K562 (cell line): ENCODE measurements at regions not wholly inside any gene's neighbourhood (a gene's known extent, or its start where the extent isn't known, plus 50 kb on each side); places are given as distances from the start of the nearest gene placed in this dataset.

Experiments
- ATAC-seq: fragments of 200-7000 bp; cut with Tn5 transposase; 3 replicates; pipeline ENCODE4 v1.9.1; 2020; ENCODE audit warnings: moderate library complexity
- BruUV-seq: library from RNA; stranded (reverse); fragments of 400-500 nt; replicated peaks from 2 replicates; lab custom pipeline; 2021; lab: Mats Ljungman, UMichigan
- CTCF ChIA-PET: fragments of 300-600 bp; formaldehyde crosslinking; extraction: SDS; loops from one replicate; lab custom pipeline; 2021; ENCODE audit warnings: low intra/inter-chr PET ratio; lab: Yijun Ruan, JAX
- POLR2A ChIA-PET: fragments of 300-600, 350-650 bp; sonication (Branson Sonifier 250); formaldehyde crosslinking; extraction: SDS; loops from one replicate; lab custom pipeline; 2021; ENCODE audit warnings: antibody characterized with exemption, inconsistent platforms; lab: Yijun Ruan, JAX
- DNase-seq, 4 experiments: peaks; one replicate each; pipeline versions ENCODE4 v3.0.0 to v3.0.0-alpha.2; 2011 to 2018; ENCODE audit warnings: low spot score in 3 of 4, mixed read lengths in 3 of 4; ENCODE audit errors: extremely low read depth in 1 of 4
- FAIRE-seq: peaks from 2 replicates; lab custom pipeline; 2011; peaks lifted over from hg19 to GRCh38; lab: Jason Lieb, UNC
- H2AFZ ChIP-seq: 2 replicates; pipeline ENCODE4 v1.6.0; 2011; ENCODE audit warnings: low read depth, low read length, control low read depth, inconsistent platforms
- H3K27ac ChIP-seq: fragments of 200-600 bp; 3 replicates; pipeline ENCODE4 v1.8.0; 2011; ENCODE audit warnings: low read depth, mild to moderate bottlenecking, control low read depth, inconsistent platforms, low read length, moderate library complexity, mixed read lengths; ENCODE audit errors: extremely low read depth
- H3K27me3 ChIP-seq, 2 experiments: fragments of 300-600 bp in 1 of 2; 2 replicates in 1 of 2; 3 replicates in 1 of 2; pipeline versions ENCODE4 v1.6.0 to v1.8.0; 2011; ENCODE audit warnings: inconsistent platforms in 2 of 2, low read length in 2 of 2, mild to moderate bottlenecking in 1 of 2, mixed read lengths in 1 of 2, moderate library complexity in 1 of 2; ENCODE audit not compliant: control insufficient read depth in 2 of 2, insufficient read depth in 2 of 2
- H3K36me3 ChIP-seq: fragments of 300-600 bp; 3 replicates; pipeline ENCODE4 v1.8.0; 2011; ENCODE audit warnings: mild to moderate bottlenecking, low read length, inconsistent platforms; ENCODE audit not compliant: control insufficient read depth, insufficient read depth
- H3K4me1 ChIP-seq, 2 experiments: fragments of 200-600 bp in 1 of 2; replicated peaks in 1 of 2; 2 replicates in 1 of 2; 3 replicates in 1 of 2; pipeline versions ENCODE4 v1.5.1 to v1.8.0; 2011; ENCODE audit warnings: inconsistent platforms in 2 of 2, low read length in 2 of 2, mild to moderate bottlenecking in 1 of 2, mixed read lengths in 1 of 2, moderate library complexity in 1 of 2; ENCODE audit not compliant: control insufficient read depth in 2 of 2, insufficient read depth in 2 of 2
- H3K4me2 ChIP-seq: 2 replicates; pipeline ENCODE4 v1.6.1; 2011; ENCODE audit warnings: low read length, control low read depth, inconsistent platforms, mixed read lengths; ENCODE audit not compliant: insufficient read depth
- H3K4me3 ChIP-seq: fragments of 200-600 bp; sonication (generic), shearing (Covaris generic); 2 replicates; pipeline ENCODE4 v1.5.1; 2016; ENCODE audit warnings: control low read depth, inconsistent platforms
- H3K79me2 ChIP-seq: fragments of 200-600 bp; 3 replicates; pipeline ENCODE4 v1.8.0; 2011; ENCODE audit warnings: low read length, inconsistent platforms; ENCODE audit not compliant: control insufficient read depth, insufficient read depth
- H3K9ac ChIP-seq, 2 experiments: 2 replicates each; pipeline versions ENCODE4 v1.6.0 to v1.6.1; 2011; ENCODE audit warnings: low read depth in 2 of 2, low read length in 2 of 2, control low read depth in 1 of 2, inconsistent platforms in 1 of 2, mild to moderate bottlenecking in 1 of 2, mixed read lengths in 1 of 2; ENCODE audit not compliant: insufficient read depth in 1 of 2
- H3K9me1 ChIP-seq: one replicate; pipeline ENCODE4 v1.6.0; 2011; ENCODE audit warnings: inconsistent platforms, mild to moderate bottlenecking, low read length, moderate library complexity; ENCODE audit not compliant: control insufficient read depth, insufficient read depth
- H3K9me3 ChIP-seq: replicated peaks from 2 replicates; pipeline ENCODE4 v1.5.1; 2011; ENCODE audit warnings: low read depth, low read length, inconsistent platforms; ENCODE audit not compliant: control insufficient read depth, insufficient read depth
- H4K20me1 ChIP-seq: replicated peaks from 2 replicates; pipeline ENCODE4 v1.6.1; 2011; ENCODE audit warnings: low read length, inconsistent platforms, mixed read lengths; ENCODE audit not compliant: control insufficient read depth, insufficient read depth
- ADNP ChIP-seq: fragments of 200-800 bp; sonication (Bioruptor generic); IDR thresholded peaks from 2 replicates; pipeline ENCODE4 v1.6.1; 2016; ENCODE audit warnings: missing genetic modification characterization, missing compliant biosample characterization
- ARID1B ChIP-seq: fragments of 450-650 bp; IDR thresholded peaks from 2 replicates; pipeline ENCODE4 v1.6.1; 2016; ENCODE audit warnings: antibody characterized with exemption, mild to moderate bottlenecking, inconsistent platforms
- ATF1 ChIP-seq, 2 experiments: fragments of 450-650 bp in 1 of 2; IDR thresholded peaks; 2 replicates each; pipeline ENCODE4 v1.6.1; 2016; ENCODE audit warnings: missing compliant biosample characterization in 1 of 2, missing genetic modification characterization in 1 of 2
- CBX1 ChIP-seq: sonication (generic); IDR thresholded peaks from 2 replicates; pipeline ENCODE4 v1.6.1; 2016; ENCODE audit warnings: antibody characterized with exemption, low read depth, mild to moderate bottlenecking
- ELK1 ChIP-seq: sonication (generic); formaldehyde crosslinking; IDR thresholded peaks from 2 replicates; pipeline ENCODE4 v1.8.1; 2022; ENCODE audit warnings: missing genetic modification reagents
- FOXO4 ChIP-seq: fragments of 450-650 bp; formaldehyde crosslinking; IDR thresholded peaks from 2 replicates; pipeline ENCODE4 v1.4.0; 2020; ENCODE audit warnings: mild to moderate bottlenecking, moderate library complexity
- NR4A1 ChIP-seq, 2 experiments: fragments of 250-450 bp in 1 of 2; fragments of 450-650 bp in 1 of 2; sonication (Bioruptor Pico) in 1 of 2; IDR thresholded peaks; 2 replicates each; pipeline versions ENCODE4 v1.4.0 to v1.6.1; 2016 to 2020; ENCODE audit warnings: mild to moderate bottlenecking in 2 of 2, missing compliant biosample characterization in 1 of 2, missing genetic modification characterization in 1 of 2, moderate library complexity in 1 of 2
- PRMT5 ChIP-seq: sonication (generic); formaldehyde crosslinking; IDR thresholded peaks from 2 replicates; pipeline ENCODE4 v1.5.0; 2020; ENCODE audit warnings: missing genetic modification reagents
- RNF2 ChIP-seq: sonication (generic); IDR thresholded peaks from 2 replicates; pipeline ENCODE4 v1.6.1; 2016
- SMARCA5 ChIP-seq: fragments of 450-650 bp; IDR thresholded peaks from 2 replicates; pipeline ENCODE4 v1.6.1; 2016
- WGBS: fragments of 100-300 bp; shearing (Covaris generic); methylation state at CpG from one replicate; pipeline ENCODE4 v1.1.6; 2016; ENCODE audit warnings: low coverage, mixed read lengths; ENCODE audit not compliant: insufficient coverage; ENCODE audit errors: missing lambda C conversion rate; 5-methylcytosine and 5-hydroxymethylcytosine counted together
- in situ Hi-C: fragments of 300-500 bp; cut with MboI; formaldehyde crosslinking; loops from 4 replicates; pipeline ENCODE4 v1.15.0; 2018; ENCODE audit warnings: inconsistent platforms, mixed read lengths
- intact Hi-C: fragments of 100-400 bp; cut with micrococcal nuclease; formaldehyde crosslinking; loops from 2 replicates; pipeline ENCODE4 v1.14.2; 2022
- TF ChIP-seq, protein P1 (sequence below), 2 experiments: fragments of 450-650 bp; IDR thresholded peaks; 2 replicates each; pipeline ENCODE4 v1.6.1; 2016
- TF ChIP-seq, protein P2 (sequence below): fragments of 450-650 bp; formaldehyde crosslinking; IDR thresholded peaks from 2 replicates; pipeline ENCODE4 v1.4.0; 2022; ENCODE audit warnings: mild to moderate bottlenecking, moderate library complexity

DNA sequence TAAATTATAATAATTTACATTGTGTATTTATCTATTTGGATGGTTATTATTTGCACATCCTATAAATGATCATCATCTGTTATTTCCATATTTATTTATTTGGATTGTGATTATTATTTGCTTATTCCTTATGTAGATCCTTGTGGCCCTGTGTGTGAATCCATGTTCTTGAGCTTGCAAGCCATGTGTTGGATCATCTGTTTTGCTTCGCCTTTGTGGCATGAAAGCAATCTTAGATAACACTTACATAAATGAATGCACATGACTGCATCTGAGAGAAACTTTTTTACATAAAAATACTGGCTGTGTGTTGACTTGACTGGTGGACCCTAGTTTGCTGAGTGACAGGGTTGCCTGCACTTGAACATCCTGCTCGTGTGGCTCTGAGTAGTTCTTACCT, 1024.5 kb upstream of the RBFOX1 start (continued):
- TF ChIP-seq FOXO4 (CRISPR knock-in tag) (no peak), ARID1B (no peak), ADNP (tag) (no peak), CBX1 (no peak), ATF1 (CRISPR knock-in tag; IDR thresholded peaks at IDR 0.05) (no peak), ATF1 (tag; IDR thresholded peaks at IDR 0.05) (no peak), NR4A1 (CRISPR knock-in tag; IDR thresholded peaks at IDR 0.05) (no peak), NR4A1 (tag; IDR thresholded peaks at IDR 0.05) (no peak), PRMT5 (CRISPR knock-in tag) (no peak), SMARCA5 (no peak), RNF2 (no peak), ELK1 (CRISPR knock-in tag) (no peak)

DNA sequence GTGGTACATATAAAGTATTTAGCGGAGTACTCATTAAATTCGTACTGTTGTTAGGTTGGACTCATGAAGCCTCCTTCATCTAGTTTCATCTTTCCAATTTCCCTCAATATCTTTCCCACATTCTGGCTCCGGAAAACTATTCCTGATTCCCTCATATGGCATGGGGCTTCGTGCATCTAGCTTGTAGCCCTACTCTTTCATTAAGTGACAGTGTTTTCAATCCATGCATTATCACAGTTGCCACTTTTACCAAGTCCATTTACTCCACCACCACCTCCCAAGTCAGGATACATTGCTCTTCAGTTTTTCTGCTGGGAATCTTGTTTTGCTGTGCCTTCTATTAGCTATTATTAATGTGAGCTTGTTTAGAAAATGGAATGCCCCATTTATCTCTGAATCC, 1032.1 kb upstream of the RBFOX1 start:
- H3K79me2 ChIP-seq = no peaks in the 10 kb centered on the region
- no peak overlapping the region for H3K27ac ChIP-seq
- no peak for FAIRE-seq
- H3K4me1 ChIP-seq = no peaks in the 10 kb centered on the region
- H3K9ac ChIP-seq = no peak overlapping the region
- WGBS = 0% methylated on average over 4 of the region's 4 CpGs
- BruUV-seq = no TSS peak
- TF ChIP-seq, protein P1, sequence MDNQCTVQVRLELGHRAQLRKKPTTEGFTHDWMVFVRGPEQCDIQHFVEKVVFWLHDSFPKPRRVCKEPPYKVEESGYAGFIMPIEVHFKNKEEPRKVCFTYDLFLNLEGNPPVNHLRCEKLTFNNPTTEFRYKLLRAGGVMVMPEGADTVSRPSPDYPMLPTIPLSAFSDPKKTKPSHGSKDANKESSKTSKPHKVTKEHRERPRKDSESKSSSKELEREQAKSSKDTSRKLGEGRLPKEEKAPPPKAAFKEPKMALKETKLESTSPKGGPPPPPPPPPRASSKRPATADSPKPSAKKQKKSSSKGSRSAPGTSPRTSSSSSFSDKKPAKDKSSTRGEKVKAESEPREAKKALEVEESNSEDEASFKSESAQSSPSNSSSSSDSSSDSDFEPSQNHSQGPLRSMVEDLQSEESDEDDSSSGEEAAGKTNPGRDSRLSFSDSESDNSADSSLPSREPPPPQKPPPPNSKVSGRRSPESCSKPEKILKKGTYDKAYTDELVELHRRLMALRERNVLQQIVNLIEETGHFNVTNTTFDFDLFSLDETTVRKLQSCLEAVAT (IDR thresholded peaks at IDR 0.05) = no peak
- TF ChIP-seq, protein P2, sequence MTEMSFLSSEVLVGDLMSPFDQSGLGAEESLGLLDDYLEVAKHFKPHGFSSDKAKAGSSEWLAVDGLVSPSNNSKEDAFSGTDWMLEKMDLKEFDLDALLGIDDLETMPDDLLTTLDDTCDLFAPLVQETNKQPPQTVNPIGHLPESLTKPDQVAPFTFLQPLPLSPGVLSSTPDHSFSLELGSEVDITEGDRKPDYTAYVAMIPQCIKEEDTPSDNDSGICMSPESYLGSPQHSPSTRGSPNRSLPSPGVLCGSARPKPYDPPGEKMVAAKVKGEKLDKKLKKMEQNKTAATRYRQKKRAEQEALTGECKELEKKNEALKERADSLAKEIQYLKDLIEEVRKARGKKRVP = no peak
- H3K36me3 ChIP-seq = no peaks in the 10 kb centered on the region
- no peak overlapping the region for H3K4me3 ChIP-seq
- DNase-seq = no peak
- no peak for ATAC-seq
- ChIA-PET CTCF (no interaction called here), POLR2A (no interaction called here)
- H3K4me2 ChIP-seq = no peak overlapping the region
- in situ Hi-C loops (no loop called here), intact Hi-C loops (no loop called here)
- H3K9me3 ChIP-seq = no peaks in the 10 kb centered on the region
- no peaks in the 10 kb centered on the region for H4K20me1 ChIP-seq
- H3K9me1 ChIP-seq = no peaks in the 10 kb centered on the region
- no peak overlapping the region for H2AFZ ChIP-seq
- no peaks in the 10 kb centered on the region for H3K27me3 ChIP-seq
